Stomach smooth muscle (tissue), 2 donors: ENCODE measurements at regions not wholly inside any gene's neighbourhood (a gene's known extent, or its start where the extent isn't known, plus 50 kb on each side); places are given as distances from the start of the nearest gene placed in this dataset.
"Not testable (repeated sequence)": the region's sequence is repeated elsewhere in the genome, so short reads cannot be mapped to it uniquely, and the experiment has no call there.

Source experiments
- H3K27ac ChIP-seq: one replicate; pipeline ENCODE4 v1.7.0; 2013; ENCODE audit warnings: mild to moderate bottlenecking, low read length, inconsistent platforms
- H3K27me3 ChIP-seq, 2 donors: one replicate each; pipeline ENCODE4 v1.7.0; 2013; ENCODE audit warnings: low read length in 2 of 2; ENCODE audit not compliant: insufficient read depth in 2 of 2, control insufficient read depth in 1 of 2
- H3K36me3 ChIP-seq, 2 donors: one replicate each; pipeline ENCODE4 v1.7.0; 2013; ENCODE audit warnings: low read length in 2 of 2; ENCODE audit not compliant: control insufficient read depth in 2 of 2, insufficient read depth in 2 of 2
- H3K4me1 ChIP-seq: one replicate; pipeline ENCODE4 v1.7.0; 2013; ENCODE audit warnings: low read length; ENCODE audit not compliant: control insufficient read depth, insufficient read depth
- H3K4me3 ChIP-seq, 2 donors: one replicate each; pipeline ENCODE4 v1.7.0; 2013; ENCODE audit warnings: low read length in 2 of 2
- H3K9ac ChIP-seq, 2 donors: one replicate each; pipeline ENCODE4 v1.7.0; 2013; ENCODE audit warnings: low read length in 2 of 2, mild to moderate bottlenecking in 1 of 2
- H3K9me3 ChIP-seq, 2 donors: one replicate each; pipeline ENCODE4 v1.7.0; 2013; ENCODE audit warnings: low read length in 2 of 2; ENCODE audit not compliant: control insufficient read depth in 2 of 2
- donor health status: healthy.
- donor health status: Pancreatic carcinoma.

- no peaks in the 10 kb centered on the region for H3K9me3 ChIP-seq
- no peak overlapping the region for H3K9ac ChIP-seq
- H3K4me1 ChIP-seq: peaks cover 8% of the 10 kb centered on the region
- no peaks in the 10 kb centered on the region for H3K36me3 ChIP-seq
- H3K27me3 ChIP-seq: no peaks in the 10 kb centered on the region
- H3K4me3 ChIP-seq: no peak overlapping the region
- H3K27ac ChIP-seq: no peak overlapping the region
Observed at GRCh38 chr4:128451270-128451905, 163.8 kb upstream of the PGRMC2 start.

- Histone ChIP-seq H3K36me3 (no peaks in the 10 kb centered on the region), H3K27me3 (no peaks in the 10 kb centered on the region), H3K4me3 (no peak overlapping the region), H3K9me3 (peaks cover 0 to 2% of the 10 kb centered on the region in 2 donors), H3K4me1 (peaks cover 8% of the 10 kb centered on the region), H3K9ac (no peak overlapping the region), H3K27ac (no peak overlapping the region)
Observed at GRCh38 chr4:128450326-128451120, 162.9 kb upstream of the PGRMC2 start.

GRCh38 chr4:128449251-128449650 lies 161.6 kb upstream of the PGRMC2 start:
- no peaks in the 10 kb centered on the region for H3K36me3 ChIP-seq
- peaks cover 3% of the 10 kb centered on the region for H3K4me1 ChIP-seq
- H3K9me3 ChIP-seq: peaks cover 3% of the 10 kb centered on the region in 2 donors
- no peak overlapping the region for H3K4me3 ChIP-seq
- H3K27me3 ChIP-seq: no peaks in the 10 kb centered on the region
- H3K9ac ChIP-seq: no peak overlapping the region
- H3K27ac ChIP-seq: no peak overlapping the region

GRCh38 chr4:128444544-128445302 lies 157.1 kb upstream of the PGRMC2 start:
- no peak overlapping the region for H3K4me3 ChIP-seq
- no peaks in the 10 kb centered on the region for H3K27me3 ChIP-seq
- H3K4me1 ChIP-seq: no peaks in the 10 kb centered on the region
- no peak overlapping the region for H3K9ac ChIP-seq
- peaks cover 3% of the 10 kb centered on the region in 2 donors for H3K9me3 ChIP-seq
- no peaks in the 10 kb centered on the region for H3K36me3 ChIP-seq
- H3K27ac ChIP-seq: no peak overlapping the region

- no peaks in the 10 kb centered on the region for H3K27me3 ChIP-seq
- no peaks in the 10 kb centered on the region for H3K4me1 ChIP-seq
- H3K4me3 ChIP-seq: no peak overlapping the region
- no peak overlapping the region for H3K27ac ChIP-seq
- peaks cover 3 to 5% of the 10 kb centered on the region in 2 donors for H3K9me3 ChIP-seq
- H3K36me3 ChIP-seq: no peaks in the 10 kb centered on the region
- H3K9ac ChIP-seq: no peak overlapping the region
Observed at GRCh38 chr4:128440923-128441322, 153.3 kb upstream of the PGRMC2 start.

GRCh38 chr4:128437023-128437422 lies 149.4 kb upstream of the PGRMC2 start:
- not testable (repeated sequence) for H3K4me3 ChIP-seq, H3K27me3 ChIP-seq, H3K4me1 ChIP-seq, H3K36me3 ChIP-seq, H3K27ac ChIP-seq, H3K9me3 ChIP-seq, H3K9ac ChIP-seq

- H3K4me3 ChIP-seq, H3K36me3 ChIP-seq, H3K4me1 ChIP-seq, H3K9ac ChIP-seq, H3K27ac ChIP-seq, H3K9me3 ChIP-seq, H3K27me3 ChIP-seq: not testable (repeated sequence)
Observed at GRCh38 chr4:128429023-128429613, 141.5 kb upstream of the PGRMC2 start.

GRCh38 chr4:128428397-128428796 lies 140.8 kb upstream of the PGRMC2 start:
- Histone ChIP-seq H3K9me3 (no peaks in the 10 kb centered on the region), H3K9ac (no peak overlapping the region), H3K27me3 (no peaks in the 10 kb centered on the region), H3K4me3 (no peak overlapping the region), H3K27ac (no peak overlapping the region), H3K4me1 (no peaks in the 10 kb centered on the region), H3K36me3 (no peaks in the 10 kb centered on the region)

- Histone ChIP-seq H3K27me3 (no peaks in the 10 kb centered on the region), H3K4me3 (no peak overlapping the region)
Observed at GRCh38 chr4:128427832-128428366, 140.3 kb upstream of the PGRMC2 start.

More at GRCh38 chr4:128427832-128428366, 140.3 kb upstream of the PGRMC2 start:
- no peak overlapping the region for H3K9ac ChIP-seq
- no peaks in the 10 kb centered on the region for H3K9me3 ChIP-seq
- no peaks in the 10 kb centered on the region for H3K36me3 ChIP-seq
- H3K4me1 ChIP-seq: no peaks in the 10 kb centered on the region
- H3K27ac ChIP-seq: no peak overlapping the region
